ENCODE measurements at regions not wholly inside any gene's neighbourhood (a gene's known extent, or its start where the extent isn't known, plus 50 kb on each side); places are given as distances from the start of the nearest gene placed in this dataset.

- DNase-seq (ENCODE audit: low read depth) = no peak
- no peaks in the 10 kb centered on the region for H3K27me3 ChIP-seq (ENCODE audit: control insufficient read depth, insufficient read depth, low read length)
- ChIA-PET CTCF (no interaction called here), POLR2A (no interaction called here)
- TF ChIP-seq CTCF (IDR thresholded peaks at IDR 0.05; ENCODE audit: insufficient read depth, low read depth, low read length) = no peak
- no peak overlapping the region for H3K4me3 ChIP-seq (ENCODE audit: low read depth, low read length)
- no peaks in the 10 kb centered on the region for H3K36me3 ChIP-seq (ENCODE audit: control insufficient read depth, insufficient read depth, low read length)
Measured at GRCh38 chr15:72866866-72867616, 83.5 kb upstream of the ADPGK start.

GRCh38 chr15:72866182-72866581, 82.6 kb upstream of the ADPGK start:
- Histone ChIP-seq H3K27me3 (ENCODE audit: control insufficient read depth, insufficient read depth, low read length) (no peaks in the 10 kb centered on the region), H3K36me3 (ENCODE audit: control insufficient read depth, insufficient read depth, low read length) (no peaks in the 10 kb centered on the region), H3K4me3 (ENCODE audit: low read depth, low read length) (no peak overlapping the region)
- TF ChIP-seq CTCF (IDR thresholded peaks at IDR 0.05; ENCODE audit: insufficient read depth, low read depth, low read length) = no peak
- DNase-seq (ENCODE audit: low read depth) = no peak
- CTCF ChIA-PET = no interaction called here
- POLR2A ChIA-PET = no interaction called here

GRCh38 chr15:72865486-72865885, 81.9 kb upstream of the ADPGK start:
- ChIA-PET CTCF (no interaction called here), POLR2A (no interaction called here)
- Histone ChIP-seq H3K4me3 (ENCODE audit: low read depth, low read length) (no peak overlapping the region), H3K27me3 (ENCODE audit: control insufficient read depth, insufficient read depth, low read length) (no peaks in the 10 kb centered on the region), H3K36me3 (ENCODE audit: control insufficient read depth, insufficient read depth, low read length) (no peaks in the 10 kb centered on the region)
- DNase-seq (ENCODE audit: low read depth) = no peak
- no peak for TF ChIP-seq CTCF (IDR thresholded peaks at IDR 0.05; ENCODE audit: insufficient read depth, low read depth, low read length)

- no peaks in the 10 kb centered on the region for H3K36me3 ChIP-seq (ENCODE audit: control insufficient read depth, insufficient read depth, low read length)
- ChIA-PET CTCF (no interaction called here), POLR2A (no interaction called here)
- no peaks in the 10 kb centered on the region for H3K27me3 ChIP-seq (ENCODE audit: control insufficient read depth, insufficient read depth, low read length)
- no peak overlapping the region for H3K4me3 ChIP-seq (ENCODE audit: low read depth, low read length)
- TF ChIP-seq CTCF (IDR thresholded peaks at IDR 0.05; ENCODE audit: insufficient read depth, low read depth, low read length) = no peak
- DNase-seq (ENCODE audit: low read depth) = no peak
Measured at GRCh38 chr15:72864681-72865080, 81.1 kb upstream of the ADPGK start.

- ChIA-PET POLR2A (no interaction called here), CTCF (interaction anchor here (0.6 kb wide), 1 partner anchor 28 kb away, joined by 3 read pairs; no protein-coding TSS in a partner anchor)
- Histone ChIP-seq H3K36me3 (ENCODE audit: control insufficient read depth, insufficient read depth, low read length) (no peaks in the 10 kb centered on the region), H3K4me3 (ENCODE audit: low read depth, low read length) (no peak overlapping the region), H3K27me3 (ENCODE audit: control insufficient read depth, insufficient read depth, low read length) (no peaks in the 10 kb centered on the region)
- DNase-seq (ENCODE audit: low read depth) = no peak
- no peak for TF ChIP-seq CTCF (IDR thresholded peaks at IDR 0.05; ENCODE audit: insufficient read depth, low read depth, low read length)
Measured at GRCh38 chr15:72861354-72861910, 77.9 kb upstream of the ADPGK start.

All from BJ (cell line).